NCI-H1436 (cell line): ENCODE measurements at regions not wholly inside any gene's neighbourhood (a gene's known extent, or its start where the extent isn't known, plus 50 kb on each side); places are given as distances from the start of the nearest gene placed in this dataset.

Experiments
- DNase-seq: peaks from one replicate; lab custom pipeline; 2025; lab: John Stamatoyannopoulos, UW

GRCh38 chr2:164302786-164303185 is 318.5 kb downstream of the GRB14 start:
- DNase-seq, result no peak

GRCh38 chr2:164288235-164288634 is 333.0 kb downstream of the GRB14 start:
- DNase-seq, result no peak

- no peak for DNase-seq
These were observed 334.2 kb downstream of the GRB14 start for GRCh38 chr2:164287056-164287455.

- DNase-seq, result no peak
These were observed 335.7 kb downstream of the GRB14 start for GRCh38 chr2:164285576-164285975.

GRCh38 chr2:164281896-164282295 is 339.4 kb downstream of the GRB14 start:
- no peak for DNase-seq

GRCh38 chr2:164275659-164276058 is 345.6 kb downstream of the GRB14 start:
- no peak for DNase-seq

GRCh38 chr2:164260506-164260905 is 360.8 kb downstream of the GRB14 start:
- DNase-seq, result no peak

- no peak for DNase-seq
These were observed 363.5 kb downstream of the GRB14 start for GRCh38 chr2:164257742-164258141.

- no peak for DNase-seq
These were observed 368.6 kb downstream of the GRB14 start for GRCh38 chr2:164252568-164253287.

- no peak for DNase-seq
These were observed 378.0 kb downstream of the GRB14 start for GRCh38 chr2:164243315-164243714.

- DNase-seq, result no peak
These were observed 378.9 kb downstream of the GRB14 start for GRCh38 chr2:164242409-164242808.

GRCh38 chr2:164234074-164234473 is 387.2 kb downstream of the GRB14 start:
- no peak for DNase-seq

- DNase-seq, result no peak
These were observed 397.3 kb downstream of the GRB14 start for GRCh38 chr2:164224007-164224406.

GRCh38 chr2:164221473-164221872 is 399.8 kb downstream of the GRB14 start:
- no peak for DNase-seq

GRCh38 chr2:164220265-164220664 is 401.0 kb downstream of the GRB14 start:
- DNase-seq, result no peak

GRCh38 chr2:164213916-164214315 is 407.4 kb downstream of the GRB14 start:
- DNase-seq, result no peak

- DNase-seq, result no peak
These were observed 415.9 kb downstream of the GRB14 start for GRCh38 chr2:164205347-164205746.

GRCh38 chr2:164203131-164203530 is 418.2 kb downstream of the GRB14 start:
- DNase-seq, result no peak

GRCh38 chr2:164198256-164198655 is 423.0 kb downstream of the GRB14 start:
- no peak for DNase-seq

GRCh38 chr2:164190700-164191099 is 430.6 kb downstream of the GRB14 start:
- no peak for DNase-seq

GRCh38 chr2:164189851-164190250 is 431.4 kb downstream of the GRB14 start:
- DNase-seq, result no peak

- DNase-seq, result no peak
These were observed 434.2 kb downstream of the GRB14 start for GRCh38 chr2:164187121-164187520.

- DNase-seq, result no peak
These were observed 434.7 kb downstream of the GRB14 start for GRCh38 chr2:164186591-164186990.

GRCh38 chr2:164182116-164182627 is 439.1 kb downstream of the GRB14 start:
- no peak for DNase-seq
